SK-N-SH (cell line): ENCODE measurements at regions not wholly inside any gene's neighbourhood (a gene's known extent, or its start where the extent isn't known, plus 50 kb on each side); places are given as distances from the start of the nearest gene placed in this dataset.

ENCODE experiments used
- CTCF ChIA-PET: fragments of 300-600, 350-600 bp; formaldehyde crosslinking; extraction: SDS; loops from one replicate; lab custom pipeline; 2021; lab: Yijun Ruan, JAX
- POLR2A ChIA-PET: fragments of 350-600 bp; sonication (Branson Sonifier 250); formaldehyde crosslinking; extraction: SDS; loops from one replicate; lab custom pipeline; 2020; ENCODE audit warnings: antibody characterized with exemption, inconsistent platforms; lab: Yijun Ruan, JAX
- DNase-seq: peaks from one replicate; pipeline ENCODE4 v3.0.0; 2012
- H2AFZ ChIP-seq: fragments of 200-600 bp; sonication (generic); 2 replicates; pipeline ENCODE4 v1.8.1; 2016; ENCODE audit warnings: antibody characterized with exemption, mild to moderate bottlenecking, low read depth
- H3F3A ChIP-seq: fragments of 200-600 bp; sonication (generic); replicated peaks from 2 replicates; pipeline ENCODE3; 2016; ENCODE audit warnings: antibody characterized with exemption, mild to moderate bottlenecking; ENCODE audit not compliant: insufficient read depth
- H3K27ac ChIP-seq, 2 experiments: fragments of 200-500 bp in 1 of 2; fragments of 200-600 bp in 1 of 2; sonication (Bioruptor generic) in 1 of 2; sonication (generic), shearing (Covaris generic) in 1 of 2; 2 replicates each; pipeline versions ENCODE4 v1.5.1 to v1.6.1; 2014 to 2016; ENCODE audit warnings: low read depth in 2 of 2, inconsistent platforms in 1 of 2, low read length in 1 of 2, mild to moderate bottlenecking in 1 of 2, mixed read lengths in 1 of 2
- H3K27me3 ChIP-seq: fragments of 200-600 bp; sonication (generic), shearing (Covaris generic); 2 replicates; pipeline ENCODE4 v1.6.1; 2016; ENCODE audit warnings: mixed run types; ENCODE audit not compliant: insufficient read depth
- H3K36me3 ChIP-seq, 2 experiments: fragments of 200-500 bp in 1 of 2; fragments of 200-600 bp in 1 of 2; sonication (Bioruptor generic) in 1 of 2; sonication (generic) in 1 of 2; replicated peaks in 1 of 2; 2 replicates each; pipeline versions ENCODE3 to v1.5.1; 2014 to 2016; ENCODE audit warnings: low read length in 1 of 2, mild to moderate bottlenecking in 1 of 2; ENCODE audit not compliant: insufficient read depth in 2 of 2, control insufficient read depth in 1 of 2
- H3K4me1 ChIP-seq, 2 experiments: fragments of 200-500 bp in 1 of 2; fragments of 200-600 bp in 1 of 2; sonication (Bioruptor generic) in 1 of 2; sonication (generic), shearing (Covaris generic) in 1 of 2; 2 replicates each; pipeline versions ENCODE4 v1.5.1 to v1.6.1; 2014 to 2016; ENCODE audit warnings: low read depth in 1 of 2, low read length in 1 of 2, mixed run types in 1 of 2; ENCODE audit not compliant: insufficient read depth in 2 of 2, control insufficient read depth in 1 of 2
- H3K4me2 ChIP-seq: fragments of 200-600 bp; sonication (generic), shearing (Covaris generic); 2 replicates; pipeline ENCODE4 v1.6.1; 2017; ENCODE audit warnings: mixed run types
- H3K4me3 ChIP-seq, 2 experiments: fragments of 200-500 bp in 1 of 2; fragments of 200-600 bp in 1 of 2; sonication (Bioruptor generic) in 1 of 2; sonication (generic), shearing (Covaris generic) in 1 of 2; 2 replicates each; pipeline versions ENCODE4 v1.5.1 to v1.8.1; 2014 to 2016; ENCODE audit warnings: low read depth in 2 of 2, inconsistent platforms in 1 of 2, low read length in 1 of 2, mild to moderate bottlenecking in 1 of 2, mixed read lengths in 1 of 2, moderate library complexity in 1 of 2
- H3K79me2 ChIP-seq: fragments of 200-600 bp; sonication (generic); 2 replicates; pipeline ENCODE4 v1.8.1; 2017; ENCODE audit warnings: mild to moderate bottlenecking; ENCODE audit not compliant: insufficient read depth
- H3K9ac ChIP-seq: fragments of 200-600 bp; sonication (generic); 2 replicates; pipeline ENCODE4 v1.6.1; 2017; ENCODE audit warnings: mixed run types
- H3K9me2 ChIP-seq: fragments of 200-600 bp; sonication (generic); 2 replicates; pipeline ENCODE4 v1.6.1; 2017; ENCODE audit warnings: mixed run types
- H3K9me3 ChIP-seq: fragments of 200-600 bp; sonication (generic); 2 replicates; pipeline ENCODE4 v1.6.1; 2017; ENCODE audit warnings: mixed run types, mild to moderate bottlenecking, moderate library complexity
- H4K20me1 ChIP-seq: fragments of 200-600 bp; sonication (generic); 2 replicates; pipeline ENCODE4 v1.6.1; 2017; ENCODE audit warnings: mild to moderate bottlenecking, mixed run types; ENCODE audit not compliant: insufficient read depth
- CTCF ChIP-seq: fragments of 200-600 bp; sonication (generic); IDR thresholded peaks from 2 replicates; pipeline ENCODE4 v1.6.1; 2017; ENCODE audit warnings: antibody characterized with exemption, mild to moderate bottlenecking, moderate library complexity
- EZH2phosphoT487 ChIP-seq: fragments of 200-600 bp; sonication (generic); IDR thresholded peaks from 2 replicates; pipeline ENCODE4 v1.6.1; 2017; ENCODE audit warnings: low read depth, mixed run types, mild to moderate bottlenecking, antibody characterized with exemption, moderate library complexity, borderline replicate concordance
- FOXM1 ChIP-seq: IDR thresholded peaks from 2 replicates; pipeline ENCODE4 v1.4.0; 2012; ENCODE audit warnings: low read depth, mild to moderate bottlenecking
- GATA2 ChIP-seq: sonication (generic); formaldehyde crosslinking; IDR thresholded peaks from 2 replicates; pipeline ENCODE4 v1.5.0; 2020; ENCODE audit warnings: mild to moderate bottlenecking, missing genetic modification reagents
- JUND ChIP-seq: IDR thresholded peaks from 2 replicates; pipeline ENCODE4 v1.4.0; 2012
- MEF2A ChIP-seq: IDR thresholded peaks from 2 replicates; pipeline ENCODE4 v1.4.0; 2012; ENCODE audit warnings: low read depth, borderline replicate concordance
- MXI1 ChIP-seq: IDR thresholded peaks from 2 replicates; pipeline ENCODE4 v1.6.1; 2012; ENCODE audit warnings: mild to moderate bottlenecking, low read depth, low read length, improper control_type of control experiment
- NRF1 ChIP-seq: IDR thresholded peaks from 2 replicates; pipeline ENCODE4 v1.6.1; 2012; ENCODE audit warnings: low read depth, mild to moderate bottlenecking, low read length
- RAD21 ChIP-seq: IDR thresholded peaks from 2 replicates; pipeline ENCODE4 v1.6.1; 2012; ENCODE audit warnings: mild to moderate bottlenecking, low read length
- RCOR1 ChIP-seq: fragments of 150-350 bp; IDR thresholded peaks from 2 replicates; pipeline ENCODE4 v1.6.1; 2017; ENCODE audit warnings: antibody characterized with exemption, low read length
- RFX5 ChIP-seq: IDR thresholded peaks from 2 replicates; pipeline ENCODE4 v1.6.1; 2012; ENCODE audit warnings: mild to moderate bottlenecking, improper control_type of control experiment, low read length
- SIN3A ChIP-seq: IDR thresholded peaks from 2 replicates; pipeline ENCODE4 v1.6.1; 2012; ENCODE audit warnings: low read depth, mild to moderate bottlenecking, low read length, moderate library complexity, borderline replicate concordance
- SMC3 ChIP-seq: IDR thresholded peaks from 2 replicates; pipeline ENCODE4 v1.6.1; 2012; ENCODE audit warnings: low read depth, low read length, improper control_type of control experiment
- TAF1 ChIP-seq: IDR thresholded peaks from 2 replicates; pipeline ENCODE4 v1.6.1; 2012; ENCODE audit warnings: low read depth, mild to moderate bottlenecking, low read length, moderate library complexity, borderline replicate concordance
- TEAD4 ChIP-seq: IDR thresholded peaks from 2 replicates; pipeline ENCODE4 v1.4.0; 2012; ENCODE audit warnings: mild to moderate bottlenecking, borderline replicate concordance; ENCODE audit not compliant: insufficient read depth
- WGBS: methylation state at CpG from one replicate; pipeline ENCODE4 v1.1.6; 2017; ENCODE audit warnings: low lambda C conversion rate; 5-methylcytosine and 5-hydroxymethylcytosine counted together
- TF ChIP-seq, protein P1 (sequence below): IDR thresholded peaks from 2 replicates; pipeline ENCODE4 v1.4.0; 2012; ENCODE audit warnings: low read depth
- TF ChIP-seq, protein P2 (sequence below): fragments of 150-350 bp; IDR thresholded peaks from 2 replicates; pipeline ENCODE4 v1.6.1; 2016; ENCODE audit warnings: mild to moderate bottlenecking, low read depth, low read length
- TF ChIP-seq, protein P3 (sequence below): IDR thresholded peaks from 2 replicates; pipeline ENCODE4 v1.4.0; 2012; ENCODE audit warnings: low read depth, borderline replicate concordance

GRCh38 chr4:181946902-181947301 lies 296.3 kb upstream of the TENM3 start (continued):
- TF ChIP-seq RCOR1 (no peak), MXI1 (no peak), TEAD4 (no peak), FOXM1 (no peak), EZH2phosphoT487 (no peak), JUND (no peak)
- TF ChIP-seq, protein P1, sequence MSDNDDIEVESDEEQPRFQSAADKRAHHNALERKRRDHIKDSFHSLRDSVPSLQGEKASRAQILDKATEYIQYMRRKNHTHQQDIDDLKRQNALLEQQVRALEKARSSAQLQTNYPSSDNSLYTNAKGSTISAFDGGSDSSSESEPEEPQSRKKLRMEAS, result no peak
- TF ChIP-seq, all 33 proteins: peak for 0

- POLR2A ChIA-PET, result no interaction called here
- Histone ChIP-seq H3K4me1 (peaks cover 5% of the 10 kb centered on the region in 2 experiments; a peak in 2 of 4 replicates), H4K20me1 (no peaks in the 10 kb centered on the region), H3F3A (peaks cover 18% of the 10 kb centered on the region), H3K36me3 (no peaks in the 10 kb centered on the region), H3K4me3 (no peak overlapping the region), H3K27ac (no peak overlapping the region), H3K9me2 (no peaks in the 10 kb centered on the region), H3K9ac (no peak overlapping the region), H2AFZ (no peak overlapping the region), H3K27me3 (no peaks in the 10 kb centered on the region), H3K4me2 (no peak overlapping the region), H3K79me2 (no peaks in the 10 kb centered on the region), H3K9me3 (no peaks in the 10 kb centered on the region)
- no peak for TF ChIP-seq RFX5
- TF ChIP-seq, protein P2, sequence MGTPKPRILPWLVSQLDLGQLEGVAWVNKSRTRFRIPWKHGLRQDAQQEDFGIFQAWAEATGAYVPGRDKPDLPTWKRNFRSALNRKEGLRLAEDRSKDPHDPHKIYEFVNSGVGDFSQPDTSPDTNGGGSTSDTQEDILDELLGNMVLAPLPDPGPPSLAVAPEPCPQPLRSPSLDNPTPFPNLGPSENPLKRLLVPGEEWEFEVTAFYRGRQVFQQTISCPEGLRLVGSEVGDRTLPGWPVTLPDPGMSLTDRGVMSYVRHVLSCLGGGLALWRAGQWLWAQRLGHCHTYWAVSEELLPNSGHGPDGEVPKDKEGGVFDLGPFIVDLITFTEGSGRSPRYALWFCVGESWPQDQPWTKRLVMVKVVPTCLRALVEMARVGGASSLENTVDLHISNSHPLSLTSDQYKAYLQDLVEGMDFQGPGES, result no peak
- no peak for TF ChIP-seq TEAD4
- 75% methylated on average over 3 of the region's 3 CpGs for WGBS
- no peak for DNase-seq
- CTCF ChIA-PET, result no interaction called here
Observed at GRCh38 chr4:181948839-181949382, 294.3 kb upstream of the TENM3 start.

GRCh38 chr4:181949704-181950312 lies 293.4 kb upstream of the TENM3 start:
- H4K20me1 ChIP-seq, result no peaks in the 10 kb centered on the region
- ChIA-PET POLR2A (no interaction called here), CTCF (no interaction called here)
- DNase-seq, result no peak
- no peak overlapping the region for H3K9ac ChIP-seq
- H3K27ac ChIP-seq, result no peak overlapping the region
- TF ChIP-seq, protein P3, sequence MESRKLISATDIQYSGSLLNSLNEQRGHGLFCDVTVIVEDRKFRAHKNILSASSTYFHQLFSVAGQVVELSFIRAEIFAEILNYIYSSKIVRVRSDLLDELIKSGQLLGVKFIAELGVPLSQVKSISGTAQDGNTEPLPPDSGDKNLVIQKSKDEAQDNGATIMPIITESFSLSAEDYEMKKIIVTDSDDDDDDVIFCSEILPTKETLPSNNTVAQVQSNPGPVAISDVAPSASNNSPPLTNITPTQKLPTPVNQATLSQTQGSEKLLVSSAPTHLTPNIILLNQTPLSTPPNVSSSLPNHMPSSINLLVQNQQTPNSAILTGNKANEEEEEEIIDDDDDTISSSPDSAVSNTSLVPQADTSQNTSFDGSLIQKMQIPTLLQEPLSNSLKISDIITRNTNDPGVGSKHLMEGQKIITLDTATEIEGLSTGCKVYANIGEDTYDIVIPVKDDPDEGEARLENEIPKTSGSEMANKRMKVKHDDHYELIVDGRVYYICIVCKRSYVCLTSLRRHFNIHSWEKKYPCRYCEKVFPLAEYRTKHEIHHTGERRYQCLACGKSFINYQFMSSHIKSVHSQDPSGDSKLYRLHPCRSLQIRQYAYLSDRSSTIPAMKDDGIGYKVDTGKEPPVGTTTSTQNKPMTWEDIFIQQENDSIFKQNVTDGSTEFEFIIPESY, result no peak
- no peak for TF ChIP-seq TAF1
- TF ChIP-seq GATA2, result no peak
- TF ChIP-seq NRF1, result no peak
- no peak for TF ChIP-seq EZH2phosphoT487
- no peak for TF ChIP-seq CTCF
- no peak for TF ChIP-seq TEAD4
- no peak for TF ChIP-seq MEF2A
- TF ChIP-seq SIN3A, result no peak
- TF ChIP-seq MXI1, result no peak
- TF ChIP-seq RCOR1, result no peak
- TF ChIP-seq RFX5, result no peak
- TF ChIP-seq RAD21, result no peak
- TF ChIP-seq SMC3, result no peak
- no peaks in the 10 kb centered on the region for H3K36me3 ChIP-seq
- no peak overlapping the region for H3K4me3 ChIP-seq
- H3K27me3 ChIP-seq, result no peaks in the 10 kb centered on the region
- H3K79me2 ChIP-seq, result no peaks in the 10 kb centered on the region
- no peaks in the 10 kb centered on the region for H3K9me2 ChIP-seq
- H3F3A ChIP-seq, result peaks cover 18% of the 10 kb centered on the region
- no peak overlapping the region for H3K4me2 ChIP-seq
- H3K4me1 ChIP-seq, result peaks cover 5% of the 10 kb centered on the region in 2 experiments; a peak in 2 of 4 replicates
- H3K9me3 ChIP-seq, result no peaks in the 10 kb centered on the region
- no peak overlapping the region for H2AFZ ChIP-seq
- 71% methylated on average over 6 of the region's 6 CpGs for WGBS
